ENCODE measurements at regions not wholly inside any gene's neighbourhood (a gene's known extent, or its start where the extent isn't known, plus 50 kb on each side); places are given as distances from the start of the nearest gene placed in this dataset.

DNA sequence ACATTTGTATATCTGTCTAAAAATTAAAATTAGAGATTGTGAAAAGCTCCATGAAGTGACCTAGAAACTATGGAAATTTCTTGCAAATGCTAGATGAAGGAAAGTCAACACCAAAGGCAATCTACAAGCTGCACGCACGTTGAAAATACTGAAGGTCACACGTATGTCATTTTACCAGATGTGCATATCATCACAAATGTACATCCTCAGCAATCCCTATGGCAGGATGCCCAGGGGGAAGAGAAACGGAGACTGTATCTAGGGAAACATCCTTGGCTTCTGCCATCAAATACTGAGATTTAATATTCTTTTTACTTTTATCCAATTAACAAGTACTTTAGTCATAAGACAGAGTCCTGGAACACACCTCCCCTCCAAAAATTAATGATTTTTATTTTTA is 672.0 kb downstream of the RNF144B start:
- Mint-ChIP-seq H3K4me1 (ENCODE audit: low read depth) (no peaks in the 10 kb centered on the region), H3K4me3 (no peak overlapping the region), H3K27ac (no peak overlapping the region), H3K27me3 (no peaks in the 10 kb centered on the region), H3K9me3 (peaks cover 6% of the 10 kb centered on the region), H3K36me3 (ENCODE audit: low read depth) (no peaks in the 10 kb centered on the region)
- DNase-seq, result no peak

DNA sequence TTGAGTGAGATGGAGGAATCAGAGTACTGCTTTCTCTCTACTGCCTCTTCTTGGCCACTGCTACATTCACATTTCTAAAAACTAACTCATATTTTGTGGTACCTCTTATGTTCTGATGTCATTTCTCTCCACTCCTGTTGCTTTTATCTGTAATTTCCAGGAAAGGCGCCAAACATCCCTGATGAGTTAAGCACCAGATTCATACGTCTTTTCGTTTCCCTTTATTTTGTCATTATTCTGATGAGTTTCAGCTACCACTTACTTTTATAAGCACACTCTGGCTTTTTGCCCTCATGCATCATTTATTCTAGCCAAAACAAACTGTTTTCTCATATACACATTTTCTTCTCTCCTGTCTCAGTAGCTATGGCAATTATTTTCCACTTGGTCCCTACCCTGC is 680.0 kb downstream of the RNF144B start:
- Mint-ChIP-seq H3K27me3 (no peaks in the 10 kb centered on the region), H3K4me1 (ENCODE audit: low read depth) (no peaks in the 10 kb centered on the region), H3K36me3 (ENCODE audit: low read depth) (no peaks in the 10 kb centered on the region), H3K4me3 (no peak overlapping the region), H3K9me3 (peaks cover 15% of the 10 kb centered on the region), H3K27ac (no peak overlapping the region)
- no peak for DNase-seq

DNA sequence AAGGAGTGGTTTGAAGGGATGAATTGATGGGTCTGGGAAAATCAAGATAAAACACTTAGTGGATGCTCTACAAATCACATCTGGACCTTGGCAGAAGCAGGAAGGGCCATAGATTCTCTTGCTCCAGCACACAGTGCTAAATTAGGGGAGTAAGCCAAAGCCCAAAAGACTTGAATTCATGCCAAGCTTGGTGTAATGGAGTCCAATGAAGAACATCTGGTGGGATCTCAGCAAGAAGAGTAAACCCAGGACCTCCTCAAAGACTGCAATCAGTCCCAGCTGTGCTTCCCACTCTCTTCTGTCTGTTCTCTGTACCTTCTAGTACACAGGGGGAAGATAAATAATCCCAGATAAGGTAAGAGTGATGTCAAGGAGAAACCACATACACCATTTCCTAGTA is 683.4 kb downstream of the RNF144B start:
- no peaks in the 10 kb centered on the region for H3K36me3 Mint-ChIP-seq (ENCODE audit: low read depth)
- H3K27me3 Mint-ChIP-seq, result no peaks in the 10 kb centered on the region
- H3K9me3 Mint-ChIP-seq, result peaks cover 38% of the 10 kb centered on the region
- H3K4me1 Mint-ChIP-seq (ENCODE audit: low read depth), result no peaks in the 10 kb centered on the region
- H3K4me3 Mint-ChIP-seq, result no peak overlapping the region
- H3K27ac Mint-ChIP-seq, result no peak overlapping the region
- no peak for DNase-seq

DNA sequence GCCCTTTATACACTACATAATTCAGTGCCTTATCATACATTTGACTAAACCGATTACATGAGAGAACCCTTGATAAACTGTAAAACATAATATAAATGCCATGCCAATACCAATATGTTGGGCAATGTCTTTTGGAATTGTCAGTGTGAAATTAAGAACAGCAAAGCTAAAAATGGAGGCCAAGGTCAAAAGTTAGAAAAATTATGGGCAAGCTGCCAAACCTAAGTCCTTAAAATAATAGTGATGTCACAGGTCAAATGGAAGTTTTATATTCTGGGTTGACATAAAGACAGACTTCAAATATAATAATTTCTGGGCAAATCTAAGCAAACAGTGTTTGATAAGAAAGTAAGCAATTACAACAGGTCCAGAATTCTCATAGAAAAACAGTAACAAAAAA is 696.7 kb downstream of the RNF144B start:
- no peak for DNase-seq
- H3K9me3 Mint-ChIP-seq, result peaks cover 8% of the 10 kb centered on the region
- no peaks in the 10 kb centered on the region for H3K27me3 Mint-ChIP-seq
- no peak overlapping the region for H3K4me3 Mint-ChIP-seq
- H3K4me1 Mint-ChIP-seq (ENCODE audit: low read depth), result no peaks in the 10 kb centered on the region
- no peak overlapping the region for H3K27ac Mint-ChIP-seq
- H3K36me3 Mint-ChIP-seq (ENCODE audit: low read depth), result no peaks in the 10 kb centered on the region

DNA sequence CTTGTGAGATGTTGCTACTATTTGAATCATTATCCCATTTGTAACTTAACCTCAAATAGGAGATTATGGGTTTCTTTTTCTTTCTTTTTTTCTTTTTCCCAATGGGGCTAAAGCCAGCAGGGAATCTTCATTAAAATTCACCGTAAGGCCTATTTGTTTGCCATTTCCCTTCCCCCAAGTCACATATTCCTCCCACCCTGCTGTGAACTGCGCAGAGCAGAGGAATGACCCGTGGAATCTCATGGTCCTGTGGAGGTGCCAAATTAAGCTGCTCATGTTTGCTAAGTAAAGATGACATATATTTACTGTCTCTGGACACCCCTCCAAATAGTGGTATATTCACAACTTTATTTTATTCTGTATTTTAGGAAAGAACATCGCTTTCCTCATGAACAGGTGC is 699.3 kb downstream of the RNF144B start:
- H3K36me3 Mint-ChIP-seq (ENCODE audit: low read depth), result no peaks in the 10 kb centered on the region
- H3K9me3 Mint-ChIP-seq, result peaks cover 9% of the 10 kb centered on the region
- H3K27me3 Mint-ChIP-seq, result no peaks in the 10 kb centered on the region
- DNase-seq, result no peak
- no peak overlapping the region for H3K4me3 Mint-ChIP-seq
- no peaks in the 10 kb centered on the region for H3K4me1 Mint-ChIP-seq (ENCODE audit: low read depth)
- no peak overlapping the region for H3K27ac Mint-ChIP-seq

DNA sequence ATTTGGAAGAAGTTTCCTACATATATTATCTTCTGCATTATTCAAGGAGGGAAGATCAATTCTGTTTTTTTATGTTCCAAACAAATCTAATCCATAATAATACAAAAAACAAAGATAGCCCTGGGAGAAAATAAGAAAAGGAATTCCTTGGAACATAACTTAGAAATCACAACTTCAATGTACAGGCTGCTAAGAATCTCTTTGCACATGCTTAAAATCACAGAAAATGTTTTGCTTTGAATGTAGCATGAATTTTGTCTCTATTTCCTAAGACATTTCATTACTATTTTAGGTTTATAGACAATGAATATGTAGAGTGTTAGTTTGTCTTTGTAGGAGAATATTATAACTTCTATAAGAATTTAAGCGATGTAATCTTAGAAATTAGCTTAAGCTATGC is 700.1 kb downstream of the RNF144B start:
- Mint-ChIP-seq H3K4me1 (ENCODE audit: low read depth) (no peaks in the 10 kb centered on the region), H3K36me3 (ENCODE audit: low read depth) (no peaks in the 10 kb centered on the region)

DNA sequence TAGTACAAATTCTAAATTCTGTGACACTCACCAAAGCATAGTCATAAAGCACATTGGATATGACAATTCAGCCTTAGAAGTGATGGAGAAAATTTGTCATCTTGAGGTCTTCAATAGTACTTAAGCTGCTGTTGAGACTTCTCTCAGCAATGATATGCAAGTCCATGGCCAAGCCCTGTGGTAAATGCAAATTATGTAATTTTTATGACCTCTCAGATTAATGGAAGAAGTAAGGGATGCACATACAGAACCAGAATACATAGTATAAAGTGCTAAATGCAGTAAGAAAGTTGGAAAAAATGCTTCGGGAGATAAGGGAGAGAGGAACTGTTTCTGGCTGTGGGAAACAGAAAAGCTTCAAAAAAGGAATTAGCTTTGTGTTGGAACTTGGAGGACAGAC is 700.7 kb downstream of the RNF144B start:
- no peak overlapping the region for H3K4me3 Mint-ChIP-seq
- no peak for DNase-seq
- peaks cover 8% of the 10 kb centered on the region for H3K9me3 Mint-ChIP-seq
- no peaks in the 10 kb centered on the region for H3K4me1 Mint-ChIP-seq (ENCODE audit: low read depth)
- H3K36me3 Mint-ChIP-seq (ENCODE audit: low read depth), result no peaks in the 10 kb centered on the region
- H3K27ac Mint-ChIP-seq, result no peak overlapping the region
- H3K27me3 Mint-ChIP-seq, result no peaks in the 10 kb centered on the region

More for the DNA sequence above, 700.1 kb downstream of the RNF144B start:
- H3K27ac Mint-ChIP-seq, result no peak overlapping the region
- no peaks in the 10 kb centered on the region for H3K27me3 Mint-ChIP-seq
- DNase-seq, result no peak
- no peak overlapping the region for H3K4me3 Mint-ChIP-seq
- H3K9me3 Mint-ChIP-seq, result peaks cover 9% of the 10 kb centered on the region

DNA sequence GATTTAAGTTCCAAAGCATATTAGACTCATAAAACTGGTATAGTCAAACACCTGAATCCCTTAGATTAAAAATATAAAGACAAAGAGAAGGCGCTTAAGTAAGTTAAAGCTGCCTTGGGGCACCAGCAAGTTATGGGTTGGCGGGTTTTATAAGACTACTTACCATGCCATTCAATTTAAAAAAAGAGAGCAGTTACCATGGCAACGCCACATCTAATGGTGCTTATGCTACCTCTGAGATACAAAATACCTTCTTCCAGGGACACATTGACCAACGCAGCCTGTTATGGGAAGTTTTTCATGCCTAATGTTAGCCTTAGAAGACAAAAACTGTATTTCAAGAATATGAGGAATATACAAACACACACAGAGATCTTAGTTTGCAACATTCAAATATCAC is 713.6 kb downstream of the RNF144B start:
- Mint-ChIP-seq H3K36me3 (ENCODE audit: low read depth) (no peaks in the 10 kb centered on the region), H3K9me3 (peaks cover 11% of the 10 kb centered on the region), H3K27ac (no peak overlapping the region), H3K4me3 (no peak overlapping the region), H3K27me3 (no peaks in the 10 kb centered on the region), H3K4me1 (ENCODE audit: low read depth) (no peaks in the 10 kb centered on the region)
- no peak for DNase-seq

DNA sequence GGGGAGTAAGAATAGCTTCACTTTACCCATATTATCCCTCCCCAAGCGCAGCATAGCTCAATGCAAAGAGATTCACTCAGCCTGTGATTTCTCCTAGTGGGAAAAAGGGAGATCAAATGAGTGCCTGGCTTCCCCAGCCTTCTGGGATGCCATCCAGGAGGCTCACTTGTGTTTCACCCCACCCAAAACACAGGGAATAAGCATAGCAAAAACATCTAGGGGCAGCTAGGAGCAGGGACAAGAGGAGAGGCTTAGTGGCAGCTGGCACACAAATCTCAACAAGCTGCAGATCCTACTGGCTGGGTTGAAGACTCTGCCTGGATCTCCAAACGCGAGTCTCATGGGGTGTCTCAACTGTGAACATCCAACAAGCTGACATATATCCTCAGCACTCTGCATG is 715.8 kb downstream of the RNF144B start:
- peaks cover 22% of the 10 kb centered on the region for H3K9me3 Mint-ChIP-seq
- DNase-seq, result no peak
- H3K4me3 Mint-ChIP-seq, result no peak overlapping the region
- H3K36me3 Mint-ChIP-seq (ENCODE audit: low read depth), result no peaks in the 10 kb centered on the region
- H3K4me1 Mint-ChIP-seq (ENCODE audit: low read depth), result no peaks in the 10 kb centered on the region
- H3K27ac Mint-ChIP-seq, result no peak overlapping the region
- H3K27me3 Mint-ChIP-seq, result no peaks in the 10 kb centered on the region

DNA sequence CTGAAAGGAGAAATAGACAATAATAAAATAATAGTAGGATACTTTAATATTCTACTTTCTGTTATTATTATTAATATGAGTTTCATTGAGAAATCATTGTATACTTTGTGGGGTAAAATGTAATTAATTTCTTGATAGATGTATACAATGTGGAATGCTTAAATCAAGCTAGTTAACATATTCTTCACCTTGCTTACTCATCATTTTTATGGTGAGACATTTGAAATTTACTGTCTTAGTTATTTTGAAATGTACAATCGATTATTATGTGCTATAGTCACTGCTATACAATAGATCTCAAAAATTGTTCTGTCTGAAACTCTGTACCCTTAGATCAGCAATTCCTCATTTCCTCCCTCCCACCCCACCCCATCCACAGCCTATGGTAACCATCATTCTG is 720.3 kb downstream of the RNF144B start:
- Mint-ChIP-seq H3K36me3 (ENCODE audit: low read depth) (no peaks in the 10 kb centered on the region), H3K27ac (no peak overlapping the region), H3K9me3 (peaks cover 22% of the 10 kb centered on the region), H3K4me1 (ENCODE audit: low read depth) (no peaks in the 10 kb centered on the region), H3K27me3 (no peaks in the 10 kb centered on the region), H3K4me3 (no peak overlapping the region)
- no peak for DNase-seq

DNA sequence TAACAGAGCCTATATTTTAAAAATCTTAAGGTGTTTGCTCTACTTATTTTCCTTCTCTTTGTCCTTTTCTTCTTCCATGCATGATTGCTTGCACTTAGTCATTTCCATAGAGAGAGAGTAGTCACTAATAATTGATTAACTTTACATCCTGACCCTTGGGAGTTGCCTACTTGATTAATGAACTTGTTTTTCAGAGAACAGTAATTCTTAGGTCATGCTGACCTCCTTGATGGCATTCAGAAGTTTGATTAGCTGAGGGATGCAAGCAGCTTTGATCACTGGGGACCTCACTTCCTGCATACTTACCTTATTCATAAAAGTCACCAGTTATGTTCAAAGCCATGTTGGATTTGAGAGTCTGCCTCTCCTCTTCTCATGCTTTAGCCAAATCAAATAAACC is 715.6 kb upstream of the ID4 start:
- no peak overlapping the region for H3K27ac Mint-ChIP-seq
- H3K4me1 Mint-ChIP-seq (ENCODE audit: low read depth), result no peaks in the 10 kb centered on the region
- peaks cover 7% of the 10 kb centered on the region for H3K9me3 Mint-ChIP-seq
- no peaks in the 10 kb centered on the region for H3K36me3 Mint-ChIP-seq (ENCODE audit: low read depth)
- H3K4me3 Mint-ChIP-seq, result no peak overlapping the region
- H3K27me3 Mint-ChIP-seq, result no peaks in the 10 kb centered on the region
- DNase-seq, result no peak

DNA sequence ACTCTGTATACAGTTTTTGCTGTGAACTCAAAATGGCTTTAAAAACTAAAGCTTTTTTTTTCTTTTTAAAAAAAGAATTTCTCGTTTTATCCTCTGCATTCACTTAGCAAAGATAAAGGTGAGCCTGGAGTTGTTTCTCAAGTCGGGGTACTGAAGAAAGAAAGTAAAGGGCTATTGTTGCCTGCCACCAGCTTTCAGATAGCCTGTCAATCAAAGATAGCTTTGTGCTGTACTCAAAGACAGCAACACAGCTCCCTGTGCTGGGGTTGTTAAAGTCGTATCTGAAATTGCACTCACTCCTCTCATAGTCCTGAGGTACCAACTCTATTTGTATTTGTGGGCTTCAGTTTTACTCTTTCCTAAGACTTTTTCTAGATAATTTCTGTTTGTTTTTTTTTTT is 710.1 kb upstream of the ID4 start:
- Mint-ChIP-seq H3K36me3 (ENCODE audit: low read depth) (no peaks in the 10 kb centered on the region), H3K27me3 (no peaks in the 10 kb centered on the region), H3K27ac (no peak overlapping the region), H3K4me1 (ENCODE audit: low read depth) (no peaks in the 10 kb centered on the region), H3K9me3 (no peaks in the 10 kb centered on the region), H3K4me3 (no peak overlapping the region)
- DNase-seq, result no peak

DNA sequence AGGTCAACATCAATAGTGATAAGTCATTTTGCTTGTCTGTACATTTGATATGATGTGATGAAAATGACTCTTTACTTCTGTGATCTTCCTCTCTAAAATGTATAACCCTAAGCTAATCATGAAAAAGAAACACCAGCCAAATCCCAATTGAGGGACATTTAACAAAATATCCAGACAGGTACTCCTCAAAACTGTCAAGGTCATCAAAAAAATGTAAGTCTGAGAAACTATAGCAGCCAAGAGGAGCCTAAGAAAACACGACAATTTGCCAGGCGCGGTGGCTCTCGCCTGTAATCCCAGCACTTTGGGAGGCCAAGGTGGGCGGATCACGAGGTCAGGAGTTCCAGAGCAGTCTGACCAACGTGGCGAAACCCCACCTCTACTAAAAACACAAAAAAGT is 708.5 kb upstream of the ID4 start:
- Mint-ChIP-seq H3K9me3 (no peaks in the 10 kb centered on the region), H3K4me3 (no peak overlapping the region), H3K27me3 (no peaks in the 10 kb centered on the region), H3K36me3 (ENCODE audit: low read depth) (no peaks in the 10 kb centered on the region), H3K4me1 (ENCODE audit: low read depth) (no peaks in the 10 kb centered on the region), H3K27ac (no peak overlapping the region)
- DNase-seq, result no peak

DNA sequence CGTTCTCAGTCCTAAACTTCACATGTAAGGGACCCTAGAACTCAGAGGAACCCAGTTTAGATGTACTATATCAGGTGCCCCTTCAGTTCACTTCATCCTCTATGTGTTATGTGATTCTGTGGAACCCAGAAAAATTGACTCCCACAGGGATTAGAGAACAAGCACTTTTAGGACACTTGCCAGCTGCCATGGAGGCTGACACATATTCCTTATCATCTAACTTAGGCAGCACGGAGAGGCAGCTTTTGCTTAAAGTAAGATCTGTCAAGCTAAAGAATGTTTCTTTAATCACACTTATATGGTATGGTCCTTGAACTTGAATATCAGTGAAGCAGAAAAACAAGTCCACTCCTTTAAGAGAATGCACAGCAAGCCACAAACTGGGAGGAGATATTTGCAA is 701.5 kb upstream of the ID4 start:
- Mint-ChIP-seq H3K9me3 (peaks cover 2% of the 10 kb centered on the region), H3K27ac (no peak overlapping the region), H3K4me3 (no peak overlapping the region), H3K36me3 (ENCODE audit: low read depth) (no peaks in the 10 kb centered on the region), H3K27me3 (no peaks in the 10 kb centered on the region), H3K4me1 (ENCODE audit: low read depth) (no peaks in the 10 kb centered on the region)
- DNase-seq, result no peak

DNA sequence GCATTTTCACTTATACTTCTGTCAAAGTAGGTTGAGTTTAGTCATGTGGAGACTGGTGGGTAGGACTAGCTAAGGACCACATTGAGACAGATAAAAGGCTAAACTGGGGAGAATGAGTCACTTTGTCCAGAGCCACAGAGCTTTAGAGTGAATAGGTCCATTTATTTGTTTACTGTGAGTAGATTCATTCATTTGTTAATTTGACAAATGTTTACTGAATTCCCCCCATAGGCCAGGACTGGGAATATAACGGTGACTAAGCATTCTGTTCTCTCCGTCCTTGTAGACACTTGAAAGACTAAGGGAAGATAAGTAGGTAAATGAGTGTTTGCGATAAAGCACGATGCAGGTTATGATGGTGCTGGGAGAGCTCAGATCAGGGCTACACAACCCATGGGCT is 699.7 kb upstream of the ID4 start:
- H3K4me3 Mint-ChIP-seq, result no peak overlapping the region
- no peaks in the 10 kb centered on the region for H3K27me3 Mint-ChIP-seq
- H3K27ac Mint-ChIP-seq, result no peak overlapping the region
- no peak for DNase-seq
- peaks cover 2% of the 10 kb centered on the region for H3K9me3 Mint-ChIP-seq
- H3K36me3 Mint-ChIP-seq (ENCODE audit: low read depth), result no peaks in the 10 kb centered on the region
- H3K4me1 Mint-ChIP-seq (ENCODE audit: low read depth), result no peaks in the 10 kb centered on the region

DNA sequence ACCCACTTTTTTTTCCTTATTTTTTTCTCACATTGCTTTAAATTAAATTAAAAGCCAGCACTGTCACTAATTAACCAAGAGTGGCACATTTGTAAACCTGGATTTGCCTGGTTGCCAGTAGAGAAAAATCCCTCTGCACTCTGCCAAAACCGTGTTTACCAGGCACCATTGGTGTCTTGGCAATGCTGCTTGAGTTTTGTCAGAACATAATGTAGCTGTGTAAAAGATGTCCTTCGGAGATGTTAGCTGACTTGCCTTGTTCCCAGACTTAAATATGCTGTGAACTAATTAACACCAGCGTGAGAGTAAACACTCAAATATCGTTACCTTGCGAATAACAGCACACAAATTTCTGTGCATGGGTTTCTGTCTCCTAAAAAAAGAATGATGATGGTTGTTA is 694.9 kb upstream of the ID4 start:
- Mint-ChIP-seq H3K4me3 (no peak overlapping the region), H3K36me3 (ENCODE audit: low read depth) (no peaks in the 10 kb centered on the region), H3K27me3 (no peaks in the 10 kb centered on the region), H3K4me1 (ENCODE audit: low read depth) (no peaks in the 10 kb centered on the region), H3K9me3 (peaks cover 5% of the 10 kb centered on the region), H3K27ac (no peak overlapping the region)
- DNase-seq, result no peak
